CD14-positive monocyte (primary cell): ENCODE measurements at regions not wholly inside any gene's neighbourhood (a gene's known extent, or its start where the extent isn't known, plus 50 kb on each side); places are given as distances from the start of the nearest gene placed in this dataset.

ENCODE experiments used
- DNase-seq, 3 donors: peaks; one replicate each; pipeline ENCODE4 v3.0.0-alpha.2; 2011 to 2022
- H2AFZ ChIP-seq: 2 replicates; pipeline ENCODE4 v1.6.0; 2012; ENCODE audit warnings: mild to moderate bottlenecking, low read depth, low read length, inconsistent platforms; ENCODE audit not compliant: insufficient read depth, poor library complexity, severe bottlenecking
- H3K27ac ChIP-seq, 2 donors: 1 replicate in 1 of 2; 2 replicates in 1 of 2; pipeline ENCODE4 v1.5.1; 2012 to 2013; ENCODE audit warnings: low read length in 2 of 2, control low read depth in 1 of 2, inconsistent platforms in 1 of 2, low read depth in 1 of 2, mild to moderate bottlenecking in 1 of 2
- H3K27me3 ChIP-seq, 2 donors: one replicate each; pipeline versions ENCODE4 v1.6.0 to v1.6.1; 2011 to 2013; ENCODE audit warnings: low read length in 2 of 2; ENCODE audit not compliant: control insufficient read depth in 2 of 2, insufficient read depth in 2 of 2
- H3K36me3 ChIP-seq, 2 donors: replicated peaks in 1 of 2; 1 replicate in 1 of 2; 2 replicates in 1 of 2; pipeline versions ENCODE4 v1.5.1 to v1.6.1; 2012 to 2013; ENCODE audit warnings: low read length in 2 of 2, control low read depth in 1 of 2, inconsistent platforms in 1 of 2, mild to moderate bottlenecking in 1 of 2; ENCODE audit not compliant: insufficient read depth in 2 of 2, control insufficient read depth in 1 of 2
- H3K4me1 ChIP-seq, 2 donors: 1 replicate in 1 of 2; 2 replicates in 1 of 2; pipeline versions ENCODE4 v1.5.1 to v1.6.1; 2012 to 2013; ENCODE audit warnings: low read length in 2 of 2, control low read depth in 1 of 2, inconsistent platforms in 1 of 2, mild to moderate bottlenecking in 1 of 2, moderate library complexity in 1 of 2; ENCODE audit not compliant: insufficient read depth in 2 of 2, control insufficient read depth in 1 of 2
- H3K4me2 ChIP-seq: replicated peaks from 2 replicates; pipeline ENCODE3; 2012; ENCODE audit warnings: low read length, moderate library complexity, mild to moderate bottlenecking; ENCODE audit not compliant: poor library complexity, severe bottlenecking; ENCODE audit errors: extremely low read depth
- H3K4me3 ChIP-seq, 3 experiments: fragments of 200-600 bp in 1 of 3; sonication (generic) in 1 of 3; replicated peaks in 1 of 3; 1 replicate in 2 of 3; 2 replicates in 1 of 3; pipeline ENCODE4 v1.5.1; 2011 to 2013; ENCODE audit warnings: low read length in 3 of 3, mild to moderate bottlenecking in 3 of 3, control low read depth in 2 of 3, low read depth in 2 of 3, inconsistent platforms in 1 of 3, moderate library complexity in 1 of 3
- H3K79me2 ChIP-seq: 2 replicates; pipeline ENCODE4 v1.6.0; 2012; ENCODE audit warnings: mild to moderate bottlenecking, control low read depth, inconsistent platforms, low read length, moderate library complexity; ENCODE audit not compliant: insufficient read depth
- H3K9ac ChIP-seq: 2 replicates; pipeline ENCODE4 v1.6.0; 2017; ENCODE audit warnings: low read length, mild to moderate bottlenecking; ENCODE audit not compliant: insufficient read depth, poor library complexity, severe bottlenecking
- H3K9me3 ChIP-seq, 2 donors: replicated peaks in 1 of 2; 1 replicate in 1 of 2; 2 replicates in 1 of 2; pipeline versions ENCODE4 v1.5.1 to v1.6.1; 2012 to 2013; ENCODE audit warnings: low read length in 2 of 2, control low read depth in 1 of 2; ENCODE audit not compliant: control insufficient read depth in 1 of 2, insufficient read depth in 1 of 2
- H4K20me1 ChIP-seq: 2 replicates; pipeline ENCODE4 v1.6.0; 2012; ENCODE audit warnings: mild to moderate bottlenecking, low read length, control low read depth, moderate library complexity; ENCODE audit not compliant: insufficient read depth
- H3K27ac Mint-ChIP-seq, 7 donors: one replicate each; pipeline ENCODE4 v1.8.0; 2020; ENCODE audit warnings: mild to moderate bottlenecking in 7 of 7, mixed read lengths in 7 of 7, moderate library complexity in 6 of 7, inconsistent platforms in 2 of 7
- H3K27me3 Mint-ChIP-seq, 3 donors: one replicate each; pipeline ENCODE4 v1.8.0; 2021 to 2022; ENCODE audit warnings: low read depth in 3 of 3, mild to moderate bottlenecking in 3 of 3, mixed read lengths in 3 of 3, moderate library complexity in 3 of 3, inconsistent platforms in 1 of 3
- H3K36me3 Mint-ChIP-seq, 2 donors: one replicate each; pipeline ENCODE4 v1.8.0; 2020; ENCODE audit warnings: mixed read lengths in 2 of 2, inconsistent platforms in 1 of 2, mild to moderate bottlenecking in 1 of 2
- H3K4me1 Mint-ChIP-seq: one replicate; pipeline ENCODE4 v1.8.0; 2020; ENCODE audit warnings: mild to moderate bottlenecking, mixed read lengths
- H3K4me3 Mint-ChIP-seq, 2 donors: one replicate each; pipeline ENCODE4 v1.8.0; 2020; ENCODE audit warnings: mild to moderate bottlenecking in 2 of 2, mixed read lengths in 2 of 2, moderate library complexity in 1 of 2
- H3K9me3 Mint-ChIP-seq, 7 donors: one replicate each; pipeline ENCODE4 v1.8.0; 2020 to 2022; ENCODE audit warnings: mixed read lengths in 7 of 7, mild to moderate bottlenecking in 6 of 7, moderate library complexity in 6 of 7, inconsistent platforms in 2 of 7
- CTCF ChIP-seq: fragments of 200-600 bp; IDR thresholded peaks from one replicate; pipeline ENCODE4 v1.8.0; 2022; ENCODE audit warnings: antibody characterized with exemption, mild to moderate bottlenecking
- WGBS: methylation state at CpG from one replicate; pipeline ENCODE4 v1.1.5; 2013; ENCODE audit warnings: missing lambda C conversion rate; ENCODE audit not compliant: insufficient coverage; 5-methylcytosine and 5-hydroxymethylcytosine counted together
- intact Hi-C, 2 donors: fragments of 100-400 bp; cut with micrococcal nuclease; formaldehyde crosslinking; loops; one replicate each; pipeline versions ENCODE4 v1.15.0 to v1.15.1; 2023

GRCh38 chr11:81444297-81444696, 1289.4 kb downstream of the FAM181B start:
- no peaks in the 10 kb centered on the region for H3K4me1 Mint-ChIP-seq
- no peaks in the 10 kb centered on the region for H3K27me3 Mint-ChIP-seq
- no peak overlapping the region for H3K4me3 ChIP-seq
- H3K9ac ChIP-seq = no peak overlapping the region
- no CpG with 5 or more reads among the region's 1 CpG for WGBS
- intact Hi-C loops = no loop called here
- no peak overlapping the region for H3K27ac Mint-ChIP-seq
- H3K4me1 ChIP-seq = no peaks in the 10 kb centered on the region
- H3K4me2 ChIP-seq = no peak overlapping the region
- no peaks in the 10 kb centered on the region for H3K9me3 ChIP-seq
- peaks cover 0 to 5% (median 0%) of the 10 kb centered on the region in 7 donors for H3K9me3 Mint-ChIP-seq
- no peaks in the 10 kb centered on the region for H3K27me3 ChIP-seq
- no peak for TF ChIP-seq CTCF
- no peaks in the 10 kb centered on the region for H3K36me3 ChIP-seq
- no peak overlapping the region for H2AFZ ChIP-seq
- H3K4me3 Mint-ChIP-seq = no peak overlapping the region
- H3K27ac ChIP-seq = no peak overlapping the region
- no peak for DNase-seq
- H3K79me2 ChIP-seq = no peaks in the 10 kb centered on the region
- no peaks in the 10 kb centered on the region for H4K20me1 ChIP-seq
- no peaks in the 10 kb centered on the region for H3K36me3 Mint-ChIP-seq

- H3K27ac ChIP-seq = no peak overlapping the region
- H3K4me2 ChIP-seq = no peak overlapping the region
- no peaks in the 10 kb centered on the region for H3K36me3 ChIP-seq
- Mint-ChIP-seq H3K4me1 (no peaks in the 10 kb centered on the region), H3K36me3 (no peaks in the 10 kb centered on the region), H3K27ac (no peak overlapping the region), H3K9me3 (peaks cover 0 to 5% (median 0%) of the 10 kb centered on the region in 7 donors), H3K27me3 (no peaks in the 10 kb centered on the region), H3K4me3 (no peak overlapping the region)
- no peaks in the 10 kb centered on the region for H3K27me3 ChIP-seq
- H4K20me1 ChIP-seq = no peaks in the 10 kb centered on the region
- WGBS = no CpG with 5 or more reads among the region's 1 CpG
- H3K4me3 ChIP-seq = no peak overlapping the region
- no peak for DNase-seq
- H3K9ac ChIP-seq = no peak overlapping the region
- TF ChIP-seq CTCF = no peak
- no peaks in the 10 kb centered on the region for H3K79me2 ChIP-seq
- no peak overlapping the region for H2AFZ ChIP-seq
- H3K4me1 ChIP-seq = no peaks in the 10 kb centered on the region
- intact Hi-C loops = no loop called here
- H3K9me3 ChIP-seq = no peaks in the 10 kb centered on the region
These were observed 1301.3 kb downstream of the FAM181B start for GRCh38 chr11:81432333-81432732.
